ENCODE measurements at regions not wholly inside any gene's neighbourhood (a gene's known extent, or its start where the extent isn't known, plus 50 kb on each side); places are given as distances from the start of the nearest gene placed in this dataset.

GRCh38 chr4:154044742-154045485 lies 256.0 kb upstream of the SFRP2 start:
- H3K4me2 ChIP-seq (ENCODE audit: control insufficient read depth, insufficient read depth), result no peak overlapping the region
- H3K4me3 ChIP-seq, result no peak overlapping the region
- no peaks in the 10 kb centered on the region for H3K36me3 ChIP-seq (ENCODE audit: control insufficient read depth in 2 of 2, insufficient read depth in 2 of 2, low read length in 1 of 2)
- ChIA-PET CTCF (interaction anchor here (0.5 kb wide), 1 partner anchor 14 kb away, joined by 3 read pairs; no protein-coding TSS in a partner anchor), RAD21 (ENCODE audit: unreplicated experiment) (no interaction called here), SMC1A (ENCODE audit: uncharacterized antibody, unreplicated experiment) (no interaction called here), POLR2A (no interaction called here)
- H3K79me2 ChIP-seq (ENCODE audit: control insufficient read depth, insufficient read depth, low read length), result no peaks in the 10 kb centered on the region
- TF ChIP-seq IRF3 (IDR thresholded peaks at IDR 0.05), result no peak
- TF ChIP-seq, protein P1, sequence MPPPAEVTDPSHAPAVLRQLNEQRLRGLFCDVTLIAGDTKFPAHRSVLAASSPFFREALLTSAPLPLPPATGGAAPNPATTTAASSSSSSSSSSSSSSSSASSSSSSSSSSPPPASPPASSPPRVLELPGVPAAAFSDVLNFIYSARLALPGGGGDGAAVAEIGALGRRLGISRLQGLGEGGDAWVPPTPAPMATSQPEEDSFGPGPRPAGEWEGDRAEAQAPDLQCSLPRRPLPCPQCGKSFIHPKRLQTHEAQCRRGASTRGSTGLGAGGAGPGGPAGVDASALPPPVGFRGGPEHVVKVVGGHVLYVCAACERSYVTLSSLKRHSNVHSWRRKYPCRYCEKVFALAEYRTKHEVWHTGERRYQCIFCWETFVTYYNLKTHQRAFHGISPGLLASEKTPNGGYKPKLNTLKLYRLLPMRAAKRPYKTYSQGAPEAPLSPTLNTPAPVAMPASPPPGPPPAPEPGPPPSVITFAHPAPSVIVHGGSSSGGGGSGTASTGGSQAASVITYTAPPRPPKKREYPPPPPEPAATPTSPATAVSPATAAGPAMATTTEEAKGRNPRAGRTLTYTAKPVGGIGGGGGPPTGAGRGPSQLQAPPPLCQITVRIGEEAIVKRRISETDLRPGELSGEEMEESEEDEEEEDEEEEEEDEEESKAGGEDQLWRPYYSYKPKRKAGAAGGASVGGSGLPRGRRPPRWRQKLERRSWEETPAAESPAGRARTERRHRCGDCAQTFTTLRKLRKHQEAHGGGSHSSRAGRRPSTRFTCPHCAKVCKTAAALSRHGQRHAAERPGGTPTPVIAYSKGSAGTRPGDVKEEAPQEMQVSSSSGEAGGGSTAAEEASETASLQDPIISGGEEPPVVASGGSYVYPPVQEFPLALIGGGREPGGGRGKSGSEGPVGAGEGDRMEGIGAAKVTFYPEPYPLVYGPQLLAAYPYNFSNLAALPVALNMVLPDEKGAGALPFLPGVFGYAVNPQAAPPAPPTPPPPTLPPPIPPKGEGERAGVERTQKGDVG (CRISPR knock-in tag; IDR thresholded peaks at IDR 0.05), result no peak
- no peak for TF ChIP-seq FOS (IDR thresholded peaks at IDR 0.05; ENCODE audit: borderline replicate concordance, extremely low read depth, insufficient read length)
- no peak for TF ChIP-seq ZNF274 (IDR thresholded peaks at IDR 0.05; ENCODE audit: insufficient read depth, insufficient read length)
- TF ChIP-seq MEF2A (IDR thresholded peaks at IDR 0.05; ENCODE audit: insufficient read depth, low read depth, low read length), result no peak
- no peak for TF ChIP-seq DPF2 (IDR thresholded peaks at IDR 0.05)
- no peak for TF ChIP-seq CEBPB (IDR thresholded peaks at IDR 0.05; ENCODE audit: borderline replicate concordance in 1 of 2, low read depth in 2 of 2, low read length in 2 of 2)
- no peak for TF ChIP-seq RUNX3 (IDR thresholded peaks at IDR 0.05; ENCODE audit: low read length)
- TF ChIP-seq SRF (IDR thresholded peaks at IDR 0.05; ENCODE audit: low read depth in 2 of 2, low read length in 2 of 2), result no peak
- no peak for TF ChIP-seq KLF5 (IDR thresholded peaks at IDR 0.05; ENCODE audit: partially characterized antibody)
- TF ChIP-seq RBBP5 (conservative IDR thresholded peaks at IDR 0.05), result no peak
- no peak for TF ChIP-seq MYB (IDR thresholded peaks at IDR 0.05; ENCODE audit: borderline replicate concordance, low read depth, low read length)
- no peak for TF ChIP-seq RCOR1 (conservative IDR thresholded peaks at IDR 0.05; ENCODE audit: low read depth, low read length)
- TF ChIP-seq SP1 (IDR thresholded peaks at IDR 0.05; ENCODE audit: low read depth, low read length), result no peak
- TF ChIP-seq TCF3 (IDR thresholded peaks at IDR 0.05; ENCODE audit: borderline replicate concordance, insufficient read depth, low read depth, low read length), result no peak
- FAIRE-seq (no peak), ATAC-seq (no peak), DNase-seq (ENCODE audit: low read depth, low spot score) (no peak)
- no peak overlapping the region for H3K9ac ChIP-seq (ENCODE audit: control insufficient read depth, insufficient read depth, low read length)
- in situ Hi-C loops (cut with MboI), result no loop called here
- no peaks in the 10 kb centered on the region for H3K4me1 ChIP-seq (ENCODE audit: control insufficient read depth, insufficient read depth, low read length)
- H3K9me3 ChIP-seq (replicated peaks; ENCODE audit: control insufficient read depth, insufficient read depth, low read length), result no peaks in the 10 kb centered on the region
- BruUV-seq (replicated peaks), result no TSS peak
- no peak overlapping the region for H3K27ac ChIP-seq (ENCODE audit: control insufficient read depth, insufficient read depth)
- no peaks in the 10 kb centered on the region; a peak in 1 of 4 replicates for H3K27me3 ChIP-seq (replicated peaks in 1 of 2; ENCODE audit: control insufficient read depth in 2 of 2, insufficient read depth in 2 of 2, low read length in 1 of 2)
- no peak overlapping the region for H2AFZ ChIP-seq (ENCODE audit: control insufficient read depth, low read depth, low read length)
- 0% methylated on average over 4 of the region's 4 CpGs for WGBS (ENCODE audit: insufficient coverage, insufficient replicate concordance, low lambda C conversion rate, missing lambda C conversion rate)
- H4K20me1 ChIP-seq (ENCODE audit: control insufficient read depth, insufficient read depth), result no peaks in the 10 kb centered on the region
- intact Hi-C loops (cut with micrococcal nuclease; ENCODE audit: unreplicated experiment), result no loop called here
